ENCODE measurements at regions not wholly inside any gene's neighbourhood (a gene's known extent, or its start where the extent isn't known, plus 50 kb on each side); places are given as distances from the start of the nearest gene placed in this dataset.

DNA sequence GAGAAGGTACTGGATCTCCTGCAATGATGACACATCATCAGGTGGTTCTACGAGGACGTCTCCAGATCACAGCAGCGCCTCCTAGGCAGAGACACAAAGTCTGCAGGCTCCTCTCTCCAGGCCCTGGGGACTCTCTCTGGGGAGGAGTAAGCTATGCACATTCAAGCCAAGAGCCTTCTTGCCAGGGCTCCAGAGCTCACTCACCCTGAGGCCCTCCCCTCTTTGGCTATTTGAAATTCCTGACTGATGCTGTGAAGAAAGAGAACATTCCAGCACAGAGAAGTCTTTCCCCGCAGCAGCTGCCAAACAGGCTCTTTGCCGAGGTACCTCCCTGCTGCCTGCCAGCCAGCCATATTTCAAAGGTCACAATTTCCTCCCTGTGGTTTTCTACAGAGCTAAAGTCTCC is 204.9 kb downstream of the CSNK2A3 start:
- WGBS (ENCODE audit: insufficient coverage) = 43% methylated on average over 3 of the region's 5 CpGs
- CTCF ChIA-PET = interaction anchor here (0.5 to 2.3 kb wide), 8 partner anchors 9 to 344 kb away, joined by 3 to 7 read pairs (median 4); partner anchors contain the start of gene EIF4G2 (in 1 of the 2)
- H3K27ac Mint-ChIP-seq = peak overlapping the region; percentile 74 to 96
- H3K36me3 ChIP-seq (ENCODE audit: control insufficient read depth in 2 of 2, extremely low read depth in 1 of 2, insufficient read depth in 1 of 2, low read length in 1 of 2) = no peaks in the 10 kb centered on the region
- DNase-seq (peak in 17 of 35 experiments; percentile 7 to 57 (median 31)), ATAC-seq (replicated peaks in 1 of 4) (no peak)
- no peak overlapping the region for H3K4me3 ChIP-seq (ENCODE audit: control insufficient read depth in 1 of 2, extremely low read depth in 1 of 2, low read length in 1 of 2)
- H3K9me3 ChIP-seq = no peaks in the 10 kb centered on the region
- H3K27me3 Mint-ChIP-seq = no peaks in the 10 kb centered on the region
- peaks cover 29 to 44% of the 10 kb centered on the region in 2 experiments for H3K4me1 ChIP-seq (ENCODE audit: control insufficient read depth in 1 of 2, extremely low read depth in 1 of 2, insufficient read depth in 2 of 2, low read length in 2 of 2)
- H3K27ac ChIP-seq (ENCODE audit: low read length) = no peak overlapping the region
- H3K4me1 Mint-ChIP-seq = peaks cover 48 to 78% (median 59%) of the 10 kb centered on the region in 3 donors
- H3K36me3 Mint-ChIP-seq = peaks cover 22% of the 10 kb centered on the region
- H3K9me3 Mint-ChIP-seq = no peaks in the 10 kb centered on the region
- H3K27me3 ChIP-seq (replicated peaks in 1 of 2; ENCODE audit: control insufficient read depth in 2 of 2, extremely low read depth in 1 of 2, insufficient read depth in 2 of 2, low read length in 1 of 2) = no peaks in the 10 kb centered on the region
- H3K4me3 Mint-ChIP-seq = peak overlapping the region in 2 of 3 donors; percentile 7 to 72
- POLR2A ChIA-PET = interaction anchor here in 1 of 2 donors (0.6 kb wide), 1 partner anchor 340 kb away, joined by 13 read pairs; no protein-coding TSS in a partner anchor

GRCh38 chr11:11146830-11147229 is 206.2 kb downstream of the CSNK2A3 start:
- Mint-ChIP-seq H3K27me3 (no peaks in the 10 kb centered on the region), H3K4me3 (peak overlapping the region in 1 of 3 donors; percentile 72), H3K36me3 (peaks cover 10% of the 10 kb centered on the region), H3K27ac (no peak overlapping the region), H3K9me3 (no peaks in the 10 kb centered on the region), H3K4me1 (peaks cover 45 to 71% (median 47%) of the 10 kb centered on the region in 3 donors)
- no peak overlapping the region for H3K4me3 ChIP-seq (ENCODE audit: control insufficient read depth in 1 of 2, extremely low read depth in 1 of 2, low read length in 1 of 2)
- H3K36me3 ChIP-seq (ENCODE audit: control insufficient read depth in 2 of 2, extremely low read depth in 1 of 2, insufficient read depth in 1 of 2, low read length in 1 of 2) = no peaks in the 10 kb centered on the region
- ATAC-seq (replicated peaks in 1 of 4) (no peak), DNase-seq (no peak)
- peaks cover 29 to 44% of the 10 kb centered on the region in 2 experiments for H3K4me1 ChIP-seq (ENCODE audit: control insufficient read depth in 1 of 2, extremely low read depth in 1 of 2, insufficient read depth in 2 of 2, low read length in 2 of 2)
- H3K27me3 ChIP-seq (replicated peaks in 1 of 2; ENCODE audit: control insufficient read depth in 2 of 2, extremely low read depth in 1 of 2, insufficient read depth in 2 of 2, low read length in 1 of 2) = no peaks in the 10 kb centered on the region
- H3K9me3 ChIP-seq = no peaks in the 10 kb centered on the region
- WGBS (ENCODE audit: insufficient coverage) = 95% methylated on average over 3 of the region's 5 CpGs
- ChIA-PET CTCF (interaction anchor here (0.9 to 1.5 kb wide), 2 partner anchors 14 to 119 kb away, joined by 3 to 4 read pairs; no protein-coding TSS in a partner anchor), POLR2A (interaction anchor here in 1 of 2 donors (0.6 to 0.8 kb wide), 2 partner anchors 8 to 37 kb away, joined by 3 to 8 read pairs; no protein-coding TSS in a partner anchor)
- H3K27ac ChIP-seq (ENCODE audit: low read length) = no peak overlapping the region

DNA sequence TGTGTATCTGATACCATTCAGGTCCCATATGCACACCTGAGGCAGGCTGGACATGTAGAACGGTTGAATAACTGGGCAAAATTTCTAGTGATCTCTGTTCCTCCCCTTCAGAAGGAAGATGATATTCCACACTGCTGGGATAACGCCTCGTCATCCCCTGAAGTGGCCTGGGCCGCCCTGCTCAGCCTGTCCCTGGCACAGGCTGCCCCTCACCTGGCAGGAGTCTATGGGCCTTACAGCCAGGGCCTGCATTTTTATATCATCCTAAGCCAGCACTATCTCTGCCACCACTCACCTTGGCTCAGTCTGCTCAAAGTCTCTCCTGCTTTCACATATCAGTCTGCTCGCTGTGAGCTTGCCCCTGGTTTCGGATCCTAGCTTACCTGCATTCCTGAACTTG is 209.2 kb downstream of the CSNK2A3 start:
- no peaks in the 10 kb centered on the region for H3K27me3 Mint-ChIP-seq
- H3K36me3 Mint-ChIP-seq = peaks cover 7% of the 10 kb centered on the region
- H3K36me3 ChIP-seq (ENCODE audit: control insufficient read depth in 2 of 2, extremely low read depth in 1 of 2, insufficient read depth in 1 of 2, low read length in 1 of 2) = no peaks in the 10 kb centered on the region
- H3K9me3 Mint-ChIP-seq = no peaks in the 10 kb centered on the region
- H3K27ac ChIP-seq (ENCODE audit: low read length) = no peak overlapping the region
- peaks cover 20 to 43% (median 23%) of the 10 kb centered on the region in 3 donors for H3K4me1 Mint-ChIP-seq
- WGBS (ENCODE audit: insufficient coverage) = 95% methylated on average over 6 of the region's 6 CpGs
- no peaks in the 10 kb centered on the region for H3K9me3 ChIP-seq
- no peaks in the 10 kb centered on the region for H3K27me3 ChIP-seq (replicated peaks in 1 of 2; ENCODE audit: control insufficient read depth in 2 of 2, extremely low read depth in 1 of 2, insufficient read depth in 2 of 2, low read length in 1 of 2)
- no peak overlapping the region for H3K4me3 Mint-ChIP-seq
- POLR2A ChIA-PET = no interaction called here
- no peak overlapping the region for H3K4me3 ChIP-seq (ENCODE audit: control insufficient read depth in 1 of 2, extremely low read depth in 1 of 2, low read length in 1 of 2)
- no peak for ATAC-seq (replicated peaks in 1 of 4)
- CTCF ChIA-PET = no interaction called here
- DNase-seq = no peak
- H3K27ac Mint-ChIP-seq = no peak overlapping the region
- peaks cover 13 to 20% of the 10 kb centered on the region in 2 experiments for H3K4me1 ChIP-seq (ENCODE audit: control insufficient read depth in 1 of 2, extremely low read depth in 1 of 2, insufficient read depth in 2 of 2, low read length in 2 of 2)

- no peak overlapping the region for H3K27ac Mint-ChIP-seq
- no peak overlapping the region for H3K4me3 Mint-ChIP-seq
- ATAC-seq (replicated peaks in 1 of 4) = no peak
- H3K4me1 Mint-ChIP-seq = peaks cover 15 to 40% (median 20%) of the 10 kb centered on the region in 3 donors
- no peaks in the 10 kb centered on the region for H3K9me3 Mint-ChIP-seq
- WGBS (ENCODE audit: insufficient coverage) = 80% methylated on average over 1 of the region's 4 CpGs
- Histone ChIP-seq H3K4me3 (ENCODE audit: control insufficient read depth in 1 of 2, extremely low read depth in 1 of 2, low read length in 1 of 2) (no peak overlapping the region), H3K27ac (ENCODE audit: low read length) (no peak overlapping the region), H3K27me3 (replicated peaks in 1 of 2; ENCODE audit: control insufficient read depth in 2 of 2, extremely low read depth in 1 of 2, insufficient read depth in 2 of 2, low read length in 1 of 2) (no peaks in the 10 kb centered on the region), H3K9me3 (no peaks in the 10 kb centered on the region), H3K4me1 (ENCODE audit: control insufficient read depth in 1 of 2, extremely low read depth in 1 of 2, insufficient read depth in 2 of 2, low read length in 2 of 2) (peaks cover 7 to 10% of the 10 kb centered on the region in 2 experiments), H3K36me3 (ENCODE audit: control insufficient read depth in 2 of 2, extremely low read depth in 1 of 2, insufficient read depth in 1 of 2, low read length in 1 of 2) (no peaks in the 10 kb centered on the region)
- no peak for DNase-seq
- POLR2A ChIA-PET = no interaction called here
- no peaks in the 10 kb centered on the region for H3K27me3 Mint-ChIP-seq
- peaks cover 3% of the 10 kb centered on the region for H3K36me3 Mint-ChIP-seq
- CTCF ChIA-PET = interaction anchor here in 1 of 2 donors (0.8 kb wide), 1 partner anchor 13 kb away, joined by 4 read pairs; no protein-coding TSS in a partner anchor
Observed at GRCh38 chr11:11142430-11142829, 210.6 kb downstream of the CSNK2A3 start.

DNA sequence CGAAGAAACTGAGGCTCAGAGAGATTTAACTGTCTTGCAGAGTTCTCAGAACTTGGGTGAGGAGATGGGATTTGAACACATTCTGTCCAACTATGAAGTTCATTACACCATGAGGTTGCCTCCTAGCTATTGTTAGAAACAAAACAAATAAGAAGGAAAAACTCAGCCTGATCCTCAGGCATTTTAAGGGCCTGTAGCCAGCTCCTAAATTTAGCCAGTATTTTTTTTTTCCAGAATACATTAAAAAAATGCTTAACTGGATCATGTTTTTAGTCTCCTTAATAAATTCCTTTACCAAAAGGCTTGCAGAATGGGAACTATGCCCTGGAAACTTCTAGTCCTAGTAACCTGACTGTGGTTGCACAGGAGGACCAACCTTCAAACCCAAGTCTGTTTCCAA is 212.0 kb downstream of the CSNK2A3 start:
- no peaks in the 10 kb centered on the region for H3K27me3 Mint-ChIP-seq
- no peak overlapping the region for H3K27ac Mint-ChIP-seq
- no CpG with 5 or more reads among the region's 1 CpG for WGBS (ENCODE audit: insufficient coverage)
- no peak for DNase-seq
- H3K9me3 Mint-ChIP-seq = no peaks in the 10 kb centered on the region
- H3K4me3 ChIP-seq (ENCODE audit: control insufficient read depth in 1 of 2, extremely low read depth in 1 of 2, low read length in 1 of 2) = no peak overlapping the region
- ATAC-seq (replicated peaks in 1 of 4) = no peak
- CTCF ChIA-PET = interaction anchor here (0.6 to 1.5 kb wide), 5 partner anchors 15 to 647 kb away, joined by 3 to 5 read pairs (median 3); no protein-coding TSS in a partner anchor
- H3K27me3 ChIP-seq (replicated peaks in 1 of 2; ENCODE audit: control insufficient read depth in 2 of 2, extremely low read depth in 1 of 2, insufficient read depth in 2 of 2, low read length in 1 of 2) = no peaks in the 10 kb centered on the region
- POLR2A ChIA-PET = interaction anchor here in 1 of 2 donors (0.6 kb wide), 1 partner anchor 9 kb away, joined by 4 read pairs; no protein-coding TSS in a partner anchor
- peaks cover 6 to 8% of the 10 kb centered on the region in 2 experiments for H3K4me1 ChIP-seq (ENCODE audit: control insufficient read depth in 1 of 2, extremely low read depth in 1 of 2, insufficient read depth in 2 of 2, low read length in 2 of 2)
- no peaks in the 10 kb centered on the region for H3K36me3 ChIP-seq (ENCODE audit: control insufficient read depth in 2 of 2, extremely low read depth in 1 of 2, insufficient read depth in 1 of 2, low read length in 1 of 2)
- no peaks in the 10 kb centered on the region for H3K9me3 ChIP-seq
- no peak overlapping the region for H3K27ac ChIP-seq (ENCODE audit: low read length)
- peaks cover 18 to 42% (median 24%) of the 10 kb centered on the region in 3 donors for H3K4me1 Mint-ChIP-seq
- H3K4me3 Mint-ChIP-seq = no peak overlapping the region
- peaks cover 3% of the 10 kb centered on the region for H3K36me3 Mint-ChIP-seq

- DNase-seq (no peak), ATAC-seq (replicated peaks in 1 of 4) (no peak)
- CTCF ChIA-PET = interaction anchor here (0.6 to 1.5 kb wide), 4 partner anchors 15 to 647 kb away, joined by 3 to 5 read pairs (median 3); no protein-coding TSS in a partner anchor
- Mint-ChIP-seq H3K9me3 (no peaks in the 10 kb centered on the region), H3K27me3 (no peaks in the 10 kb centered on the region), H3K36me3 (peaks cover 3% of the 10 kb centered on the region), H3K4me3 (no peak overlapping the region), H3K4me1 (peaks cover 19 to 39% (median 25%) of the 10 kb centered on the region in 3 donors), H3K27ac (no peak overlapping the region)
- no peaks in the 10 kb centered on the region for H3K36me3 ChIP-seq (ENCODE audit: control insufficient read depth in 2 of 2, extremely low read depth in 1 of 2, insufficient read depth in 1 of 2, low read length in 1 of 2)
- POLR2A ChIA-PET = interaction anchor here in 1 of 2 donors (0.6 kb wide), 1 partner anchor 8 kb away, joined by 4 read pairs; no protein-coding TSS in a partner anchor
- H3K27me3 ChIP-seq (replicated peaks in 1 of 2; ENCODE audit: control insufficient read depth in 2 of 2, extremely low read depth in 1 of 2, insufficient read depth in 2 of 2, low read length in 1 of 2) = no peaks in the 10 kb centered on the region
- no peak overlapping the region for H3K27ac ChIP-seq (ENCODE audit: low read length)
- H3K4me3 ChIP-seq (ENCODE audit: control insufficient read depth in 1 of 2, extremely low read depth in 1 of 2, low read length in 1 of 2) = no peak overlapping the region
- H3K9me3 ChIP-seq = no peaks in the 10 kb centered on the region
- peaks cover 6 to 8% of the 10 kb centered on the region in 2 experiments for H3K4me1 ChIP-seq (ENCODE audit: control insufficient read depth in 1 of 2, extremely low read depth in 1 of 2, insufficient read depth in 2 of 2, low read length in 2 of 2)
Observed at GRCh38 chr11:11140510-11140909, 212.5 kb downstream of the CSNK2A3 start.
